Lung (tissue), 11 donors: ENCODE measurements at regions not wholly inside any gene's neighbourhood (a gene's known extent, or its start where the extent isn't known, plus 50 kb on each side); places are given as distances from the start of the nearest gene placed in this dataset.
A peak's percentile ranks its signal among the peaks of the same experiment; 100 is the strongest.
"Not testable (repeated sequence)": the region's sequence is repeated elsewhere in the genome, so short reads cannot be mapped to it uniquely, and the experiment has no call there.

Experiments
- ATAC-seq: fragments of 200-7000 bp; cut with Tn5 transposase; one replicate; pipeline ENCODE4 v1.9.1; 2020; ENCODE audit warnings: moderate number of reproducible peaks; ENCODE audit not compliant: insufficient read depth, low FRiP score
- DNase-seq, 3 donors: peaks; one replicate each; pipeline ENCODE4 v3.0.0-alpha.2; 2013 to 2017
- H3K27ac ChIP-seq, 2 donors: one replicate each; pipeline ENCODE4 v1.5.1; 2013; ENCODE audit warnings: mild to moderate bottlenecking in 2 of 2, moderate library complexity in 2 of 2, control low read depth in 1 of 2, inconsistent platforms in 1 of 2, low read depth in 1 of 2, low read length in 1 of 2
- H3K27me3 ChIP-seq, 3 donors: one replicate each; pipeline ENCODE4 v1.5.1; 2013; ENCODE audit warnings: low read length in 2 of 3; ENCODE audit not compliant: control insufficient read depth in 3 of 3, insufficient read depth in 3 of 3
- H3K36me3 ChIP-seq, 4 donors: one replicate each; pipeline ENCODE4 v1.5.1; 2013; ENCODE audit warnings: low read length in 4 of 4, mild to moderate bottlenecking in 1 of 4, moderate library complexity in 1 of 4; ENCODE audit not compliant: control insufficient read depth in 4 of 4, insufficient read depth in 4 of 4
- H3K4me1 ChIP-seq, 5 donors: one replicate each; pipeline ENCODE4 v1.5.1; 2013; ENCODE audit warnings: low read length in 5 of 5, mild to moderate bottlenecking in 2 of 5, moderate library complexity in 1 of 5; ENCODE audit not compliant: control insufficient read depth in 5 of 5, insufficient read depth in 5 of 5
- H3K4me3 ChIP-seq: one replicate; pipeline ENCODE4 v1.5.1; 2013; ENCODE audit warnings: mild to moderate bottlenecking, control low read depth, moderate library complexity
- H3K9ac ChIP-seq, 2 donors: one replicate each; pipeline ENCODE4 v1.5.1; 2013; ENCODE audit warnings: low read length in 2 of 2, control low read depth in 1 of 2; ENCODE audit not compliant: insufficient read depth in 1 of 2
- H3K9me3 ChIP-seq, 4 donors: one replicate each; pipeline ENCODE4 v1.5.1; 2013; ENCODE audit warnings: low read length in 3 of 4, mild to moderate bottlenecking in 1 of 4, moderate library complexity in 1 of 4; ENCODE audit not compliant: control insufficient read depth in 4 of 4, insufficient read depth in 3 of 4
- WGBS, 2 donors: extraction: QIAGEN DNeasy Blood & Tissue Kit; methylation state at CpG; one replicate each; pipeline ENCODE4 v1.1.7; 2013; 5-methylcytosine and 5-hydroxymethylcytosine counted together
- TF ChIP-seq, protein P1 (sequence below): IDR thresholded peaks from 2 replicates; pipeline ENCODE4 v1.5.1; 2012; ENCODE audit warnings: mild to moderate bottlenecking; ENCODE audit errors: control extremely low read depth, extremely low read depth
- donor health status: control.
- donor health status: control.
- donor health status: Bipolar disorder and iron deficiency.
- donor health status: healthy.
- donor health status: DM: yes; HTN: yes; CAD: no.

DNA sequence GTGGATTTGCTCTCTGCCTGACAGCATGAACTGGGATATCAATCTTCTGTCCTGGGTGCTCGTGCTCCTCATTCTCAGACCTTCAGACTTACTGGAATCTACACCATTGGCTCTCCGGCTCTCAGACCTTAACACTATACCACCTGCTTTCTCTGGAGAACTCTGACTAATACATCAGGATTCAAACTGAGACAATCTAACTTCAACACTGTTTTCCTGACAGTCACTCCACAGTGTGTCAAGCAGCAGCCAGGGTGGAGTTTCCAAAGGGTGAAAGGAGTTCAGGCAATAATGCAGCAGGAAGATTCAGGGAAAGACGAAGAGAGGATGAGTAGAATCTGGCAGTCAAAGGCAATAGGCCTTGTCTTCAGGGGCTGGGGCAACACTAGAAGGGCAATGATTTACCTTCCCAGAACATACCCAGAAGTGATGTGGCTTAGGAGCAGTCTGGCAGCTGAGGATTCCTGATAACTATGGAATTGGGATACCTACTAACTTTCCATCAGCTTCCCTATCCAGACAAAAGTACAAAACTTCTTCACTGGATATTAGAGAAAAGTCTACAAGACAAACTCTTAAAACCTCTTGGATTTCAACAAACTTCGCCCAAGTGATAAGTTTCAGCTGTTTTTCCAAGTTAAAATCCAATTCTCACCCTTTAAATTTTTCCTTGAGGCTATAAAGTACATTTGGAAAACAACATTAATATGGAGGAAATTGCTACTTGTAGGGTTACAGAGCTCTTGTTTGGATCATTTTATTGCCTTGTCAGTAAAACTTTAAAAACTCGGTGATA is 58.4 kb upstream of the SLIT2 start:
- H3K9me3 ChIP-seq = peaks cover 0 to 5% (median 1%) of the 10 kb centered on the region in 4 donors
- DNase-seq (peak in 2 of 3 donors; percentile 65 to 75), ATAC-seq (no peak)
- no peaks in the 10 kb centered on the region for H3K27me3 ChIP-seq
- 60 to 71% methylated on average over 5 of the region's 5 CpGs for WGBS, 2 donors
- H3K4me3 ChIP-seq = no peak overlapping the region
- peaks cover 0 to 17% (median 0%) of the 10 kb centered on the region in 5 donors for H3K4me1 ChIP-seq
- no peak overlapping the region for H3K27ac ChIP-seq
- no peak overlapping the region for H3K9ac ChIP-seq
- no peaks in the 10 kb centered on the region for H3K36me3 ChIP-seq
- TF ChIP-seq, protein P1, sequence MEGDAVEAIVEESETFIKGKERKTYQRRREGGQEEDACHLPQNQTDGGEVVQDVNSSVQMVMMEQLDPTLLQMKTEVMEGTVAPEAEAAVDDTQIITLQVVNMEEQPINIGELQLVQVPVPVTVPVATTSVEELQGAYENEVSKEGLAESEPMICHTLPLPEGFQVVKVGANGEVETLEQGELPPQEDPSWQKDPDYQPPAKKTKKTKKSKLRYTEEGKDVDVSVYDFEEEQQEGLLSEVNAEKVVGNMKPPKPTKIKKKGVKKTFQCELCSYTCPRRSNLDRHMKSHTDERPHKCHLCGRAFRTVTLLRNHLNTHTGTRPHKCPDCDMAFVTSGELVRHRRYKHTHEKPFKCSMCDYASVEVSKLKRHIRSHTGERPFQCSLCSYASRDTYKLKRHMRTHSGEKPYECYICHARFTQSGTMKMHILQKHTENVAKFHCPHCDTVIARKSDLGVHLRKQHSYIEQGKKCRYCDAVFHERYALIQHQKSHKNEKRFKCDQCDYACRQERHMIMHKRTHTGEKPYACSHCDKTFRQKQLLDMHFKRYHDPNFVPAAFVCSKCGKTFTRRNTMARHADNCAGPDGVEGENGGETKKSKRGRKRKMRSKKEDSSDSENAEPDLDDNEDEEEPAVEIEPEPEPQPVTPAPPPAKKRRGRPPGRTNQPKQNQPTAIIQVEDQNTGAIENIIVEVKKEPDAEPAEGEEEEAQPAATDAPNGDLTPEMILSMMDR = no peak

DNA sequence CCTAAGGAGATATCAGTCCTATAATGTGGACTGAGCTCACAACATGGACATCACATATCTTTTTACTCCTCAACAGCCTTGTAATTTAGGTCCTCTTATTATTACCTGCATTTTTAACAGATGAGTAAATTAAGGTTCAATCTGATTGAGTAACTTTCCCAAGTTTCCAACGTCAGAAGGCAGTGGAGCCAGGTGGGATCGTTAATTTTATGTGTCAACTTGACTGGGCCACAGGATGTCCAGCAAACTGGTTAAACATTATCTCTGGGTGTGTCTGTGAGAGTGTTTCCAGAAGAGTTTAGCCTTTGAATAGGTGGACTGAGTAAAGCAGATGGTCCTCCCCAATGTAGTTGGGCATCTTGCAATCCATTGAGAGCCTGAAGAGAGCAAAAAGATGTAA is 59.0 kb upstream of the SLIT2 start:
- WGBS, 2 donors = 63 to 74% methylated on average over 2 of the region's 2 CpGs
- no peak for ATAC-seq
- no peak overlapping the region for H3K27ac ChIP-seq

DNA sequence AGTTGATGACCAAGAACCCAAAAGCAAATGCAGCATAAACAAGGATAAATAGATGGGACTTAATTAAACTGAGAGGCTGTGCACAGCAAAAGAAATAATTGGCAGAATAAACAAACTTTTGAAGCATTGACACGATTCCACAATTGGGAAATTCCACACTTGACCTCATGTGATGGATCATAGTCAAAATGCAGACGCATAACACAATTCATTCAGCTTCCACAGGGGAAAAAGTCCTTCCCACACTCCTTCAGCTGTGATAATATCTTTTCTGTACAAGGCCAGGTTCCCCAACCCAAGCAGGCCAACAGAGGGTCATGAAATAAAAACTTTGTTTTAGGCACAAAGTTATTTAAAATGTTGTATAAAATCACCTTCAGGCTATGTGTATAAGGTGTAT is 66.6 kb upstream of the SLIT2 start:
- H3K9me3 ChIP-seq = peaks cover 0 to 4% (median 0%) of the 10 kb centered on the region in 4 donors
- ATAC-seq (no peak), DNase-seq (no peak)
- no peaks in the 10 kb centered on the region for H3K27me3 ChIP-seq
- no peak overlapping the region for H3K4me3 ChIP-seq
- TF ChIP-seq, protein P1 = no peak
- no peaks in the 10 kb centered on the region for H3K36me3 ChIP-seq
- 57 to 77% methylated on average over 2 of the region's 2 CpGs for WGBS, 2 donors
- H3K27ac ChIP-seq = no peak overlapping the region
- no peak overlapping the region for H3K9ac ChIP-seq
- no peaks in the 10 kb centered on the region for H3K4me1 ChIP-seq

More for the DNA sequence above, 59.0 kb upstream of the SLIT2 start:
- H3K9me3 ChIP-seq = peaks cover 0 to 5% (median 1%) of the 10 kb centered on the region in 4 donors
- DNase-seq = no peak
- peaks cover 0 to 17% (median 0%) of the 10 kb centered on the region in 5 donors for H3K4me1 ChIP-seq
- no peak overlapping the region for H3K4me3 ChIP-seq
- no peak overlapping the region for H3K9ac ChIP-seq
- TF ChIP-seq, protein P1 = no peak
- no peaks in the 10 kb centered on the region for H3K27me3 ChIP-seq
- no peaks in the 10 kb centered on the region for H3K36me3 ChIP-seq

DNA sequence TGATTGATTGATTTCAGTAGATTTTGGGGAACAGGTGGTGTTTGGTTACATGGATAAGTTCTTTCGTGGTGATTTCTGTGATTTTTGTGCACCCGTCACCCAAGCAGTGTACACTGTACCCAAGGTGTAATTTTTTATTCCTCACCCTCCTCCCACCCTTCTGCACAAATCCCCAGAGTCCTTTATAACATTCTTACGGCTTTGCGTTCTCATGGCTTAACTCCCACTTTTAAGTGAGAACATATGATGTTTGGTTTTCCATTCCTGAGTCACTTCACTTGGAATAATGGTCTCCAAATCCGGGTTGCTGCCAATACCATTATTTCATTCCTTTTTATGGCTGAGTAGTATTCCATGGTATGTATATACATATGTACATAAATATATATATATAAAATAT is 68.6 kb upstream of the SLIT2 start:
- DNase-seq, ATAC-seq, H3K9me3 ChIP-seq, H3K4me1 ChIP-seq, H3K9ac ChIP-seq, H3K27ac ChIP-seq, H3K4me3 ChIP-seq, H3K27me3 ChIP-seq, H3K36me3 ChIP-seq: not testable (repeated sequence)
- WGBS, 2 donors = 88 to 90% methylated on average over 5 of the region's 5 CpGs
